ENCODE measurements at regions not wholly inside any gene's neighbourhood (a gene's known extent, or its start where the extent isn't known, plus 50 kb on each side); places are given as distances from the start of the nearest gene placed in this dataset.
"Not testable (repeated sequence)": the region's sequence is repeated elsewhere in the genome, so short reads cannot be mapped to it uniquely, and the experiment has no call there.

- H3K4me3 ChIP-seq (ENCODE audit: low read length), result no peak overlapping the region
- no peak for DNase-seq (ENCODE audit: low read depth)
- no peak for TF ChIP-seq CTCF (IDR thresholded peaks at IDR 0.05; ENCODE audit: insufficient read depth, low read depth, low read length, missing control alignments)
Measured at GRCh38 chr5:114726131-114726530, 364.3 kb downstream of the KCNN2 start.

- no peak for DNase-seq (ENCODE audit: low read depth)
- TF ChIP-seq CTCF (IDR thresholded peaks at IDR 0.05; ENCODE audit: insufficient read depth, low read depth, low read length, missing control alignments), result no peak
- no peak overlapping the region for H3K4me3 ChIP-seq (ENCODE audit: low read length)
Measured at GRCh38 chr5:114719268-114719667, 357.4 kb downstream of the KCNN2 start.

GRCh38 chr5:114716955-114717354, 355.1 kb downstream of the KCNN2 start:
- TF ChIP-seq CTCF (IDR thresholded peaks at IDR 0.05; ENCODE audit: insufficient read depth, low read depth, low read length, missing control alignments), result no peak
- H3K4me3 ChIP-seq (ENCODE audit: low read length), result no peak overlapping the region
- no peak for DNase-seq (ENCODE audit: low read depth)

GRCh38 chr5:114704225-114704893, 342.5 kb downstream of the KCNN2 start:
- not testable (repeated sequence) for H3K4me3 ChIP-seq (ENCODE audit: low read length); DNase-seq (ENCODE audit: low read depth)

- TF ChIP-seq CTCF (IDR thresholded peaks at IDR 0.05; ENCODE audit: insufficient read depth, low read depth, low read length, missing control alignments), result no peak
- no peak overlapping the region for H3K4me3 ChIP-seq (ENCODE audit: low read length)
- DNase-seq (ENCODE audit: low read depth), result no peak
Measured at GRCh38 chr5:114702731-114703130, 340.9 kb downstream of the KCNN2 start.

- TF ChIP-seq CTCF (IDR thresholded peaks at IDR 0.05; ENCODE audit: insufficient read depth, low read depth, low read length, missing control alignments), result no peak
- no peak overlapping the region for H3K4me3 ChIP-seq (ENCODE audit: low read length)
- no peak for DNase-seq (ENCODE audit: low read depth)
Measured at GRCh38 chr5:114702136-114702535, 340.3 kb downstream of the KCNN2 start.

- DNase-seq (ENCODE audit: low read depth), result no peak
- no peak for TF ChIP-seq CTCF (IDR thresholded peaks at IDR 0.05; ENCODE audit: insufficient read depth, low read depth, low read length, missing control alignments)
- no peak overlapping the region for H3K4me3 ChIP-seq (ENCODE audit: low read length)
Measured at GRCh38 chr5:114700823-114701222, 339.0 kb downstream of the KCNN2 start.

Data from epithelial cell of esophagus (primary cell).